ENCODE measurements at regions not wholly inside any gene's neighbourhood (a gene's known extent, or its start where the extent isn't known, plus 50 kb on each side); places are given as distances from the start of the nearest gene placed in this dataset.

DNA sequence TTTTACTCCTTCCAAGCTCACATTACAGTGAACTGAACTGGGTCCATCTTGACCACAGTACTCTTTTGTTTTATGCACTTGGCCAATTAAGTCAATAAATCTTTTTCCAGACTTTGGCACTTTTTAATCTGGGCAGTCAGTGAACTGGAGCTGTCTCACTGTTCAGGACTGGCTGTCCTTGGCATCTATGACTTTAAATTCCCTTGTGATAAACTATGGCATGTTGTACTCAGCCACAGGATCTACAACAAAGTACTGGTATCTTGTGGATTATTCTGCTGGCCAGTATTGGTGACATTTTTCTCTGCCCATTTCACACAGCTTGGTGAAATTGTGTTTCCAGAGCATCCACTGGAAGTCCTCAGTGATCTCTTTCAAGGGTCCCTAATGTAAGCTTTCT is 1144.8 kb upstream of the SEMA6A start:
- no peak for DNase-seq (ENCODE audit: low read depth)

DNA sequence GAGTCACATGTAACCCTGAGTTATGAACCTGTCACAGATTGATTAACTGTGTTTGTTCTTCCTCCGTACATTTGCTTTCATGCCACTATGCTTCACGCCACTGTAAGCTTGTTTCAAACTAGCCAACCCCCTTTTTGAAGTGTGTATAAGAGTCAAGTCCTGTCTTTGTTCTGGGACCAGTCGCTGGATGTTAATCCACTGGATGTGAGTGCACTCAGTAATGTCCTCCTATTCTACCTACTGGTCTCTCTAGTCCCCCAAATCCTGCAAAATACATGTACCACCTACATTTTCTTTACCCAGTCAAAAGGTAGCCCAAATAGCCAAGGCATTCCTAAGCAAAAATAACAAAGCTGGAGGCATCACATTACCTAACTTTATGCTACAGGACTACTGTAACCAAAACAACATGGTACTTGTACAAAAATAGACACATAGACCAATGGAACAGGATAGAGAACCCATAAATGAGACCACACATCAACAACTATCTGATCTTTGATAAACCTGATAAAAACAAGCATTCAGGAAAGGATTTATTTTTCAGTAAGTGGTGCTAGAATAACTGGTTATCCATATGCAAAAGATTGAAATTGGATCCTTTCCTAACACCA is 1139.1 kb upstream of the SEMA6A start:
- DNase-seq (ENCODE audit: low read depth) = no peak

DNA sequence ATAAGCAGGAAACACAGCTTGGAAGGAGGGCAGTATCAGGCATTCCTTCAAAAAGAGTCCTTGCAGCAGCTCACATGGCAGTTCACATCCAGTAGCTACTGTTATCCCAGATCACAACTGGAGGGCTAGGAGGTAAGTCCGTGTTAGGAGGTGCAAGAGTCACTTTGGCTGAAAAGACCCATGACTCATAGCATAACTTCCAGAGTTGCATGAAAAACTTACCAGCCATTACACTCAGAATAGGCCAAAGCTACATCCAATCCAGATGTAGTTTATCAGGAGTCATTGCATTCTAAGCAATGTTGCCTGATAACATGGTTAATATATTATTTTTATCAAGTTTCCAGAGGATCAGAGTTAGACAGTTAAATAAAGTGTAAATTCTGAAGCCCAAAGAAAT is 1126.4 kb upstream of the SEMA6A start:
- DNase-seq (ENCODE audit: low read depth) = no peak

- DNase-seq (ENCODE audit: low read depth) = no peak
Measured at GRCh38 chr5:117692606-117693005, 1118.0 kb upstream of the SEMA6A start.

- DNase-seq (ENCODE audit: low read depth) = no peak
Measured at GRCh38 chr5:117691081-117691870, 1116.7 kb upstream of the SEMA6A start.

DNA sequence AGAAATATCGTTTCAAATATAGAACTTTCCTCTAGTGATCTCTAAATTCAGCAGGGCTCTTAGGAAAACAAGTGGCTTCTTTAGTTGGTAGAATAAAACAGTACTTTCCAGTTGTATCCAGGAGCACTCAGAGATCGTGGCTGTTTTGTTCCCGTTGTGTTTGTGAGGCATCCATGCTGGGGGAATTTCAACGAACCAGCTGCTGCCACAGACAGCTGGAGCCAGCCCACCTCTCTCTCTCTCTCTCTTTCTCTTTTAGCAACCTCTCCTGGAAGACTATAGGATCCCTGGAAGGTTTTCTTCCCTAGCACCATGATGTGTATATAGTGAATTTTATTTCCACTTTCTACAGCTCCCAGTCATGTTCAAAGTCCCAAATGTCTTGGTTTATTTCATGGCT is 1116.0 kb upstream of the SEMA6A start:
- DNase-seq (ENCODE audit: low read depth) = no peak

GRCh38 chr5:117686926-117687325 is 1112.3 kb upstream of the SEMA6A start:
- DNase-seq (ENCODE audit: low read depth) = no peak

GRCh38 chr5:117682416-117682815 is 1107.8 kb upstream of the SEMA6A start:
- DNase-seq (ENCODE audit: low read depth) = no peak

DNA sequence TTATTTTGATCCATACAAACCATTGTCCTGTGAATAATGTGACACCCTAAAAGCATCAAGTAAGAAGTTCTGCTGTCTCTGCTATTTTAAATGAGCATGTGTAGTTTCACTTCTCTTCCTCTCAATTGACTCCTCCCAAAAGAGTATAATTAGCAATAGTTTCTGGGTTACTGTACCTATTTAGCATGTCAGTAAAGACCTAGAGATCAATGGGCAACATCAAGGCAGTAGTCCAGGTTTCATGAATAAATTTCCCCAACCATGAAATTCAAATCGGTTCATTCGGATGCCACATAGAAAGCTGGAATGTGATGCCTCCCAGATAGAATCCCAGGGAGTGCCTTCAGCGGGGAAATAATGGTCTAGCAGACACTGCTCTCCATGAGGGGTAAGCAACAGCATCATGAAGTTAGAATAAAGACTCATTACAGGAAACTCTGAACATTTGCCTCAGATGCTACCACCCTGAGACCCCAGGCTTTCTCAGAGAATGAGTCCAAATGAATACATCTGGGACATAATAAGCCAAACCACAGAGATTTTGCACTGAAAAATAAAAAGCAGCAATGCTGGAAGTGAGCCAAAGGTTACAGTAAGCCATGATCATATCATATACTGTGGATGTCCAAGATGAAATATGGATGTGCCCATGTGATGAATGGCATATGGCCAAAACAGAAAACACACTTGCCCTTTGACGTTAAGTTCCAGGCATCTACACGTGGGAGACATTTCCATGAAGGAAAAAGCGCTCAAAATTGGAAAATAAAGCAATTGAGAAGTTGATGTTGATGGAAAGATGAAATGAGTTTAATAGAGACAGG is 1107.0 kb upstream of the SEMA6A start:
- DNase-seq (ENCODE audit: low read depth) = no peak

DNA sequence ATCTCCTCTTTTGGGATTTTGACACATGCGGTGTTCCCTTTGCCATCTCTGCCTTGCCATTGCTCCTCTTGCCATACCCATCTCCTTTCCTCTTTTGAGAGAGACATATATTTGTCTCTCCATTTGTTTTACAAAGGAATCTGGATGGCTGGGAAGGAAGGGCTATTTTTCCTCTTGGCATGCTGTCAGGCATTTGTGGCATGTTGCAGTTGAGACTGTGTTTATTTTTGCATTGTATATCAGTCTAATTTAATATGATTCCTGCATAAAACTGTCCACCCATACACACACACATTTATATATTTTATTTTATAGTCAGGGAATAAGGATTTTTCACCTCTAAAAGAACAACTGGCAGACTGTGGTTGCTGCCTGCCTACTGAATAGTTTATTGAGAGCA is 1105.8 kb upstream of the SEMA6A start:
- DNase-seq (ENCODE audit: low read depth) = no peak

DNA sequence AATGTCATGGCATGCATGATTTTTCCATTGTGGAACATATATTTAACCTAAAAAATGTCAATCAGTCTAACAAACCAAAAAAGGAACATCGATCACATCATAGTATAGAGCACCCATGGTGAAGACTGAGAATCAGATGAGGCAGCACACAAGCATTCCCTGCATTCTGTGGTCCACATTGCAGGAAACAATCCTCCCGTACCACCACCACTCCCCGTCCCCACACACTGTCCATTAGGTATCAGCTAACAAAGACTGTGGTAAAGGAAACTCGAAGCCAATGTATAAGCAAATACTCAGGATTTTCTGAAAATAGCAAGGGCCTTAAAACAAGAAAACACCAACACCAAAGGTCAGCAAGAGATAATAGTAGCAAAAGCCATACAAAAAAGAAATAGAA is 1104.4 kb upstream of the SEMA6A start:
- no peak for DNase-seq (ENCODE audit: low read depth)

- no peak for DNase-seq (ENCODE audit: low read depth)
Measured at GRCh38 chr5:117675646-117676045, 1101.0 kb upstream of the SEMA6A start.

- no peak for DNase-seq (ENCODE audit: low read depth)
Measured at GRCh38 chr5:117671551-117671950, 1096.9 kb upstream of the SEMA6A start.

DNA sequence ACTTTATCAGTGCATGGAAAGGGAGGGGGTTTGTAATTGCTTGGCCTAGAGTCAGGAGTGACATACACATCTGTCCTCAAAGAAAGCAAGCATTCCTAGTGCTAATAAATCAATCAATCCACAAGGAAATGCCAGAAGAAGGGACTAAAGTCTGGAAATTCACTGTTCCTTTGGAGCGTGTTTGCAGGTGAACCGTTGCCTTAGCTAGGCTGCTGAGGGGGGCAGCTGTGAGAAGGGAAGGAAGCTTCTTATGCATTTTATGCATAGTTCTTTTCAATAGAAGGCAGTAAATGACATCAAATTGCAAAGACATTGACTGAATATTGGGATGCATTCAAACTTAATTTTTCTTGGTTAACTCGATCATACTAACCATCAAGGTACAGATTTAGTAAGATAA is 1092.5 kb upstream of the SEMA6A start:
- DNase-seq (ENCODE audit: low read depth) = no peak

DNA sequence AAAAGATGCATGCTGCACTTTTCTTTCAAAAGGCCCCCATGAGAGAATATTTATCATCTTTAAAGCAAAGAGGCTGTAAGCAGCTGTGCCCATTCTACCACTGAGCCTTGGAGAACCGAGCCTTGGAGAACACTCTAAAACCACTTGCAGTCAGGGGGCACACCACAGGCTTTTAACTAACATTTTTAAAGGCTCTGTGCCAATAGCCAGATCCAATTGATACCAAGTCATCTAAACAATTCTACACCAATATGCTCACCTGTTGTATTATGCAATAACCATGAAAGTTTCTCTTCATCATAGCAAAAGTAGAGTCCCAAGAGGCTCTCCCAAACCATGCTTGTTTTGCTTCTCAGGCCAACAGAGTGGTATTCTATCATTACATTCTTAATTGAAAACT is 1090.5 kb upstream of the SEMA6A start:
- DNase-seq (ENCODE audit: low read depth) = no peak

DNA sequence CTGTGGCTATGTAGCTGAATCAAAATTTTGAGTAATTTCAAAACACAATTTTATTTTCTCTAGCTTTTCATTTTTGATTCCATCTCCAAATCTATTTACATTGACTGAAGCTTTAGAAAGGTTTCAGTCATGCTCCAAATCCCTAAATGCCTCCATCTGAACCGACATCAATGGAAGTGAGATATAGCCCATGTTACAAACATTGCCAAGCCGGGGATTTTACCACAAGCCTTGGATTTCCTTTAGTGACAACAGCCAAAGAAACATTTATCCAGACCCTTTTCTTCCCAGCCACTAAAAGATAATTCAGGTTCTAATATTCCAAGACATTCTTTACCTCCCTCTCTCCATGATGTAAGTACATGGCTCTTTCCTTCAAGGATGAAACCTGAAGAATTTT is 1087.7 kb upstream of the SEMA6A start:
- no peak for DNase-seq (ENCODE audit: low read depth)

DNA sequence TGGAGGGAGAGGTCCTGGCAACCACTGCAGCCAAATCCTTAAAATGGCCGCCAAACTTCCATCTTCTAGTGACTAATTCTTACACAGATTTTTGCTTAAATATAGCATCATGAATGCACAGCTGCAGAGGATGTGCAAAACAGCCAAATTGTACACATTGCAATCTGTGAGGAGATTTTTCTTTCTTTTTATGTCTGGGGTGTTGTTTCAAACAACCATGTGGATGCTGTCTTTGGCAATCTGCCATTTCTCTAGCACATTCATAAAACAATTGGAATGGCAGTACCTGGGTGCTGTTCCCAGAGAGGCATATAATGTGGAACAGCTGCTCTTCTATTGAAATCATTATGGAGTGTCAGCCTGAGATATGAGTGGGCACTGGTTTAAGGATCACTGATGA is 1082.9 kb upstream of the SEMA6A start:
- DNase-seq (ENCODE audit: low read depth) = no peak

DNA sequence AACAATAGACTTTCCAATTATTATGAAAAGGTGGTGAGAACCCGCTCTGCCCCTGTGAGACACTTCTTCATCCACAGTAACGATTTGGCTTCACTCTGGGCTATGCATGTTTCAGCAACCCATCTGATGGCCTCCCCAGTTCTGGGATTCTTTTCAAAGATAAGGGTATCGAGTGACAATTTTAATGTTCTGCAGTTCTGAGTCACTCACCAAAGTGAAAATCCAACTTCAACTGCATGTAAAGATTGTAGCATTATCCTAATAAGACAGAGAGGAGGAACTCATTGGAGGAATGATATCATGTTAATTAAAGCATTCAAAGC is 1078.3 kb upstream of the SEMA6A start:
- no peak for DNase-seq (ENCODE audit: low read depth)

DNA sequence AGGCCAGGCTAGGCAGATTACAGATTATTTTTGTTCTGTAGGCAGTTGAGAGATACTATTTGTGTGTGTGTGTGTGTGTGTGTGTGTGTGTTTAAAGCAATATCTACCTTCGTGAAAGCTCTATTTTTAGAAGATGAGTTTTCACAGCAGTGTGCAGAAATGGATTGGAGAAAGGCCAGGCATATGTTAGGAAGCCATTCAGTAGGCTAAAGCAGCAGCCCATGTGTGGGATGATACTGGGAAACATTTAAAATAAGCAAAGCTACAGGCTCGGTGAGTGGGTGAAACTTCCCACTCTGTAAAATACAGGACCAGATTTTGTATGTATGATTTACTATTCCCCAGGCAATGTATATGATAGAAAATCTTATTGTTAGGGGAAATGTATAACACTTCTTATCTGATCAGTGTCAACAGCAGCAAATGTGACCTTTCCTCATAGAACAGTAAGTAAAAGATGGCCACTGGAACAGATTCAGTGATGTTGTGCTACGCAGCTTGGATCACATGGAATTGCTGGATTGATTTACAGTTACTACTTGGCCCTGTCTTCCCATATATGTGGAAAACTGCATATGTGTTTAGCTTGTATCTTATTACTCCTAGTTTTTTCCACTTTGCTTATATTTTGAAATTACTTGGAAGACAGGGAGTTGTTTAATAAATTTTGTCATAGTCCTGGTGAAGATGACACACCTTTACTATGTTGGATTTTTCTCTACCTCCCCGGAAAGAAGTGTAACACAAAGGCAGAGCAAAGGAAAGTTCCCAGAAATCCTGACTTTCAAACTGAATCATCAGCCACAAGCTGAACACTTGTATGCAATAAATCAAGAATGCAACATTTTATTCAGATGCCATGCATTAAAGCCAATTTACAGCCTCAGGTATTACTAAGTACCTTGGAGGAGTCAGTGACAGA is 1077.7 kb upstream of the SEMA6A start:
- peak; percentile 38 for DNase-seq (ENCODE audit: low read depth)

DNA sequence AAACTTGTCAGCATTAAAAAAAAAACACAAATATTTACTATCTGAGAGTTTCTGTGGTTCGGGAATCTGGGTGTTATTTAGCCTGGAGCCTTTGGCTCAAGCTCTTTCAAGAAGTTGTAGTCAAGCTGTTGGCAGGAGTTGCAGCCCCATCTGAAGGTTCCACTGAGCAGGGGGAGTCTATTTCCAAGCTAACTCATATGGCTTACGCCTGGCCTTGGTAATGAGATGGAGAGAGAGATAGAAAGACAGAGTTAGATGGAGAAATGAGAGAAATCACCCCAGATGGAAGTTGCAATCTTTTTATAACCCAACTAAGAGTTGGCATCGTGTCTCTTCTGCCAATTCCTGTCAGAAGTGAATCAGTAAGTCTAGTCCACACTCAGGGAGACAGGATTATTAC is 1075.2 kb upstream of the SEMA6A start:
- DNase-seq (ENCODE audit: low read depth) = no peak

- DNase-seq (ENCODE audit: low read depth) = no peak
Measured at GRCh38 chr5:117645400-117645799, 1070.8 kb upstream of the SEMA6A start.

GRCh38 chr5:117638581-117638980 is 1064.0 kb upstream of the SEMA6A start:
- no peak for DNase-seq (ENCODE audit: low read depth)
